SKM-1 (cell line): ENCODE measurements at regions not wholly inside any gene's neighbourhood (a gene's known extent, or its start where the extent isn't known, plus 50 kb on each side); places are given as distances from the start of the nearest gene placed in this dataset.

Source experiments
- DNase-seq: peaks from one replicate; lab custom pipeline; 2025; ENCODE audit not compliant: unreplicated experiment; lab: John Stamatoyannopoulos, UW

- DNase-seq = no peak
These were observed 653.8 kb upstream of the RIOK2 start for GRCh38 chr5:97836816-97837215.

- DNase-seq = no peak
These were observed 655.2 kb upstream of the RIOK2 start for GRCh38 chr5:97838214-97838613.

DNA sequence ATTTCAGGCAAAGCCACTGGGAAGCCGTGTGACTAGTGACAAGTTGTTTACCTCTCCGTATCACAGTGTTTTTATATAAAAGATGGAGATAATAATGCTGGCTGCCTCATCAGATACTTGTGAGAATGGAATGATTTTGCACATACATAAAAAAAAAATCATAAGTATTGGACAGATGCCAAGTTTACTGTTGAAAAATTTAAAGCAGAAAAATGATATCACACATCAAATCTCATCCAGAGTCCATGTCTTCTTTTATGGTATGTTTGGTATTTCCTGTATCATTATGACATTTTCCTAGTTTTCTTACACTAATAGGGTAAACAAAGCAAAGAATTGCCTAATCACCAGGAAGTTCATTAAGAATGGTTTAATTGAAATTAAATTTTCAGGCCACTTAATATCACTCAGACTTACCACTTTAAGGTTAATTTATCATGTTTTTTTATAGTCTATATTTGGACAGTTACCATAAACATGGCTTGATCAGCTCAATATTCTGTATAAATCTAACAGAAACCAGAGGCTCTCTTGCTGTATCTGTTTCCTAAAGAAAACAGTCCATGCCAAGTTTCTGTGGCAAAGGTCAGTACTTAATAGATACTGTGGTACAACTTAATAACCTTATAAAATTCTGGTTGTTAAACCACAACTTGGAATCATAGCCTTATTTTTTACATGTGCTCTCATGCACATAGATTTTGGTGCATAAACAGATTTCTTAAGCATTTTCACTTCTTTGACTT lies 656.5 kb upstream of the RIOK2 start:
- DNase-seq = no peak

DNA sequence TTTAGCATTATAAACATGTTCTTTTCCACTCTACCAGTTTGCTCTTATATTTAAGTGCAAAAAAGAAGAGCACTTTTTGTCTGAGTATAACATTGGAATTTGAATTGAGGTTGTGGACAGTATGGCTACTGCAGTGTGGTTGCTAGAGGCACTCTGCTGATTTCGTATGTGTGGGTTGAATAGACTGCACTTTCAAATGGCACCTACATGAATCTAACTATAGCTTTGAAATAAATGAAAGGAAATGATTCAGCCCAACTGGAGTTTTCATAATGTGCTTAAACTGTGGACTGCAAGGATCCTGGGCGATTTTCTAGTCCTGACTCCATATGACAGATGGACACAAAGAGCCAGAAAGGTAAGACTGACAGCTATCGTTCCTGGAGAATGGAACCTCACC lies 657.6 kb upstream of the RIOK2 start:
- DNase-seq = no peak

- no peak for DNase-seq
These were observed 659.6 kb upstream of the RIOK2 start for GRCh38 chr5:97842687-97843086.

DNA sequence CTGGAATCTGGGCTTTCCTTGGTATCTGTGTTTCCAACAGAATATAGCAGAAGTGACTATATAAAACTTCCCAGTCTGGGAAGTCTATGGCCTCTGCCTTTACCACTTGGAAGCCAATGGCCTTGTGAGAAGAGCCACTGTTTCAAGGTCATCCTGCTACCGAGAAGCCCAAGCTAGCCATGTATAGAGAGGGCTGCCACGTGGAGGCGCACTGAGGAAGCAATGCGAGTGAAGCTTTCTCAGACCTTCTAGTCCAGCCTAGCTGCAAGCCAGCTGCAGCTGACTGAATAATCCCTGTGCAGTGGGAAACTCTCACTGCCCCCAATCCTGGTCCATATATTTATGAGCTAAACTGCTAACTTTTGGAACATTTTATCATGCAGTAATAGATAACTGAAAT lies 661.8 kb upstream of the RIOK2 start:
- no peak for DNase-seq

- DNase-seq = no peak
These were observed 663.6 kb upstream of the RIOK2 start for GRCh38 chr5:97846643-97847042.

DNA sequence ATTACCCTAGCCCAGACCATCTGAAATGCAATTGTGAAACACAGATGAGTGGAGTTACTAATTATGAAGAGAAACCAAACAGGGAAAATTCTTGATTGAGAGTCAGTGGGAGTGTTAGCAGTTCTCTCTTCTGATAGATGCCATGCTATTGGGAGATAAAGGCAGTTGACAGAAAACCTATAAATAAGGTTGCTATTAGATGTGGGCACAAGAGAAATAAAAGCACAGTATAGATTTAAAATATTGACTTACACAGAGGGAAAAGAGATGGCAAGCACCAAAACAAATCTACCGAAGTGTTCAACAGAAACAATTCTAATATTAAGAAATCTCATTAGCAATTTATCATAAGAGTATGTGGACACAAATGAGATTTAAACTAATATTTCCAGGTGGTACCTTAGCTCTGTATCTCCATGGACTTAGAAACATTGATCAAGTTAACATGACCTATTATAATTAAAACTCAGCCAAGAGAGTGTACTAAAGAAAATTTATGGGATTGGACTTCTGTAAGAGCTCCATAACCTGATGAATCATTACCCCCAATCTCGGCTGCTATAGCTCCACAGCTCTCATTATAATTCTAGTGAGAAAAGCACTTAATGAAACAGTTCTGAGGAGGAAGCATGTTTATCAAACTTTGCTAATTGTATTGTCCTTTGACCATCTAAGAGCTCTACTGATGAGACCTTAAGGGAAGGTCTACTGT lies 665.0 kb upstream of the RIOK2 start:
- no peak for DNase-seq

GRCh38 chr5:97851036-97851435 lies 668.0 kb upstream of the RIOK2 start:
- no peak for DNase-seq

DNA sequence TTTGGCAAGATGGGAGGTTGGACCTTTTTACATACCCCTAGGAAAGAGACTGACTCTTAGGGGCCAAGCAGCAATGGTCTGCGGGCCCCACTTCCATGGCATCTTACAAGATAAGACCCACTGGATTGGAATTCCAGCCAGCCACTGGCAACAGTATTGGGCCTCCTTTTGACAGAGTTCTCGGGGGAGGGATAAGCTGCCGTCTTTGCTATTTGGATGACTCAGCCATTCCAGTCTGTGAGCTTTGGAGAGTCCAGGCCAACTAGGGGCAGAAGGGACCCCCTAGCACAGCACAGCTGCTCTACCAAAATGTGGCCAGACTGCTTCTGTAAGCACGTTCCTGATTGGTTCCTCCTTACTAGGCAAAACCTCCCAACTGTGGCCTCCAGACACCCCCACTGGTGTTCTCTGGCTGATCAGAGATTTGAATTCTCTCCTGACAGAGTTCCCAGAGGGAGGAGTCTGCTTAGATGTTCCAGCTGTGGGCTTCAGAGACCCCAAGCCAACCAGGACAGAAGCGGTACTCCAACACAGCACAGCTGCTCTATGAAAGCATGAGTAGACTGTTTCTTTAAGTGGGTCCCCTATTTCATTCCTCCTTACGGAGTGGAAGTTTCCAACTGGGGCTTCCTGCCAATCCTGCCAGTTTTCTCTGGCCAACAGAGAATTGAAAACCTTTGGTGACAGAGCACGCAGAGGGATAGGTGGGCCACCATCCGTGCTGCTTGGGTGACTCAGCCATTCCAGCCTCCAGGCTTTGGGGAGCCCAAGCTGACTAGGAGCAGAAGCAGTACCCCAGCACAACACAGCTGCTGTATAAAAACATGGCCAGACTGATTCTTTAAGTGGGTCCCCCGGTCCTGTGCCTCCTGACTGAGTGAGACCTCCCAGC lies 672.1 kb upstream of the RIOK2 start:
- DNase-seq = no peak

GRCh38 chr5:97874491-97874890 lies 691.4 kb upstream of the RIOK2 start:
- DNase-seq = no peak

- DNase-seq = no peak
These were observed 693.2 kb upstream of the RIOK2 start for GRCh38 chr5:97876272-97876671.

- no peak for DNase-seq
These were observed 694.5 kb upstream of the RIOK2 start for GRCh38 chr5:97877588-97877987.

DNA sequence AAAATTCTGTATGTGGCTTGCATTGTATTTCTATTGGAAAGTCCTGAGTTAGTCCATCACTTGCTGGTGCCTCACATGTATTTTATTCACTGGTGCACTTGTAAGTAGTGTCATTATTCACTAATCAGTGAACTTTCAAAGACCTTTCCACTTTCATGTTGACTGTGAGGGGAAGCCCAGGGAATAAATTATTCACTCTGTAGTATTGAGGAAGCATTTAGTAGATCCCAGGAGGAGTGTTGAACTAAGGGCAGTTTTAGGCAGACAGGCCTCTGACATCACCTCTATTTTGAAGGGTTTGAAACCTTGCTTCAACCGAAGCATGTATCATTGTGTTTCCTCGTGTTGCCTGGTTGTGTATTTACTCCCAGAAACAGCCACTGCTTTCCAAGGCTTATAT lies 705.4 kb upstream of the RIOK2 start:
- DNase-seq = no peak

DNA sequence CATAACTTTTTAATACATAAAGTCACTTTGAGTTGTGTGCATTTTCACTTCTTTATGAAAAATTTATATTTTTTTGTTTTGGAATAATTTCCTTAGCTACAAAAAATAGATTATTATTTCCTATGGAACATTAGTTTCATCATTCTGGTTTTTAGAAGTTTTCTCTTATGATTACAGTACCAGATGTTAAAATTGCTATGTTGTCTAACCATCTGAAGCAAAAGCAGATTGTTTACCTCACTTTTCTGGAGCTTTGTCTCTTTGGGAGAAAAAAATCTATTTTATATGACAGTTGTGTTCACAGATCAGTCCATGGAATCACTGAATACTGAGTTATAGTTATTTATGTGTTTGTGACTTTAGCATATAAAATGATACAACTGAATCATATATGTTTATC lies 708.9 kb upstream of the RIOK2 start:
- no peak for DNase-seq

GRCh38 chr5:97903742-97904141 lies 720.7 kb upstream of the RIOK2 start:
- no peak for DNase-seq

GRCh38 chr5:97906135-97906534 lies 723.1 kb upstream of the RIOK2 start:
- no peak for DNase-seq

- DNase-seq = no peak
These were observed 724.8 kb upstream of the RIOK2 start for GRCh38 chr5:97907646-97908400.

- DNase-seq = no peak
These were observed 726.5 kb upstream of the RIOK2 start for GRCh38 chr5:97909541-97909940.

DNA sequence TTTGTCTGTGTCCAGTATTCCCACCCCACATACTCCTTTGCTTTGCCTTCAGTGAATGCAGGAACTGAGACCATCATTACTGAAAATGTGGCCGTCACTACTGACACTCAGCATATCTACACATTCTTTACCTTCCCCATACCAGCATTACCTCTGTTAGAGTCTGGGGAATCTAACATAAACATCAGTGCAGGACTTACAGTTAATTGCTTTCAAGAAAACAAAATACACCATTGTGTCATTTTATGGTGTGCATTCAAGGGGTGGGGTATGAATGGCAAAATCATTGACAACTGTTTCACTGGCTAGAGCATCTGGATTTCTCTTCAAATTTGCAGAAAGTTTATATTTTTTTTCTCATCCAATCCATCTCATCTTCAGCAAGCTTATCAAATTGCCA lies 731.4 kb upstream of the RIOK2 start:
- no peak for DNase-seq

- no peak for DNase-seq
These were observed 732.1 kb upstream of the RIOK2 start for GRCh38 chr5:97915106-97915505.
